ENCODE measurements at regions not wholly inside any gene's neighbourhood (a gene's known extent, or its start where the extent isn't known, plus 50 kb on each side); places are given as distances from the start of the nearest gene placed in this dataset.
"Not testable (repeated sequence)": the region's sequence is repeated elsewhere in the genome, so short reads cannot be mapped to it uniquely, and the experiment has no call there.

DNA sequence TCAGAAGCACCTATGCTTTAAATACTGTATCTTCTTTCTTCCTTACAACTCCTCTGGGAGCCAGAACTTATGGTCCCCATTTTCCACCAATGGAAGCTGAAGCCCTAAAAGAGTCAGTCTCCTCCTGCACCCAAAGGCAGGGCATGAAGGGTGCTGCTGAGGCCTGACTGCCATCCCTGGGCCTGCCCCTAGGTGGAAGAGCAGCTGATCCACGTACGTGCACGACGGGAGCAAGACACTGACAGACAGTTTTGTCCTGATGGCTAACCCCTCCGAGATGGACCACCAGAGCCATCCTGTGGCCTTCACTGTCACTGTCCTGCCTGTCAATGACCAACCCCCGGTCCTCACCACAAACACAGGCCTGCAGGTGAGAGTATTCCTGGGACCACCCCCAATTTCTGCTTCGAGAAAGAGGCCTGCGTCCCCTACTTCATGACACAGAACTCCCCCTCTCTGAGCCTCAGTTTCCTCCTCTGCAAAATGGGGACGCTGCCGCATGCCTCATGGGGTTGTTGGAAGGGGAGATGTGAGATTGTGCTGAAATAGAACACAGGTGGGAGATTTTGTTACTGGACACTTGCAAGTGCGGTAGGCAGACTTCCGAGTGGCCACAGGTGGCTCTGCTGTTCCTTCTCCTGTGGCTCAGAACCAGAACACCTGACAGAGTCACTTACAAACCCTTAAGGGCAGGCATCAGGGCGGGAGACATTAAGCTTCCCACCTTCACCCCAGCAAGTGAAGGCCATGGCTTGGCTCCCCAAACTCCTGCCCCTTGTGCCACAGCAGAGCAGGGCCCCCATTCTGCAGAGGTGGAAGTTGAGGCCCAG is 175.4 kb downstream of the TBC1D2B start:
- TF ChIP-seq GATA1 (IDR thresholded peaks at IDR 0.05; ENCODE audit: low read depth, low read length) (no peak), POLR2A (IDR thresholded peaks at IDR 0.05; ENCODE audit: low read length) (no peak)
- DNase-seq: no peak

- no peak for DNase-seq
- TF ChIP-seq GATA1 (IDR thresholded peaks at IDR 0.05; ENCODE audit: low read depth, low read length): no peak
- no peak for TF ChIP-seq POLR2A (IDR thresholded peaks at IDR 0.05; ENCODE audit: low read length)
These were observed 176.1 kb downstream of the TBC1D2B start for GRCh38 chr15:77901251-77901881.

DNA sequence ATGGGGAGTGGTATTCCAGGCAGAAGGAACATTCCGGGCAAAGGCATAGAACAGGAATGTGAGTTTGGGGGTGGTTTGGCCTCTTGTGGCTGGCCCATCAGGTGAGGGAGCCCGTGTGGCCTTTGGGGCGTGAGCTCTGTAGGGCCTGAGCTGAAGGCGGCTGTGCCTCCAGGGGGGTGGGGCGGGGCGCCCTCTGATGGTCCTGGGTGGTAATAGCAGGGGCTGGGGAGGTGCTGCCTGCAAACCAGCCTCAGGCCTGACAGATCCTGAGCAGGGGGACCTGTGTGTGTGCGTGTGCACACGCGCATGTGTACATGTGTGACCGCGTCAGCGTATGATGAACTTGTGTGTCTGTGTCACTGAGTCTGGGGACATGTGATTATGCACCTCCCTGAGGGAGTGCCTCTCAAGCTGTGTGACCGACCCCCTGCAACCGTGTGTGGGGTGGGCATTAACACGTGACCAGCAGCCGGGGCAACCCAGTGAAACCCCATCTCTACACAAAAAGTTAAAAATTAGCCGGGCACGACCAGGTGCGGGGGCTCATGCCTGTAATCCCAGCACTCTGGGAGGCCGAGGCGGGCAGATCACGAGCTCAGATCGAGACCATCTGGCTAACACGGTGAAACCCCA is 177.1 kb downstream of the TBC1D2B start:
- DNase-seq: not testable (repeated sequence)

- not testable (repeated sequence) for DNase-seq
These were observed 177.7 kb downstream of the TBC1D2B start for GRCh38 chr15:77899776-77900175.

- TF ChIP-seq POLR2A (IDR thresholded peaks at IDR 0.05; ENCODE audit: low read length) (no peak), GATA1 (IDR thresholded peaks at IDR 0.05; ENCODE audit: low read depth, low read length) (no peak)
- DNase-seq: no peak
These were observed 178.4 kb downstream of the TBC1D2B start for GRCh38 chr15:77898811-77899730.

DNA sequence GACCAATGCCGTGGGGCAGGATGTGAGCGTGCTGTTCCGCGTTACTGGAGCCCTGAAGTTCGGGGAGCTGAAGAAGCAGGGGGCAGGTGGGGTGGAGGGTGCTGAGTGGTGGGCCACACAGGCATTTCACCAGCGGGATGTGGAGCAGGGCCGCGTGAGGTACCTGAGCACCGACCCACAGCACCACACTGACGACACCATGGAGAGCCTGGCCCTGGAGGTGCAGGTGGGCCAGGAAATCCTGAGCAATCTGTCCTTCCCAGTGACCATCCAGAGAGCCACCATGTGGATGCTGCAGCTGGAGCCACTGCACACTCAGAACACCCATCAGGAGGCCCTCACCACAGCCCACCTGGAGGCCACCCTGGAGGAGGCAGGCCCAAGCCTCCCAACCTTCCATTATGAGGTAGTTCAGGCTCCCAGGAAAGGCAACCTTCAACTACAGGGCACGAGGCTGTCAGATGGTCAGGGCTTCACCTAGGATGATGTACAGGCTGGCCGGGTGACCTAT is 179.6 kb downstream of the TBC1D2B start:
- no peak for DNase-seq
- no peak for TF ChIP-seq GATA1 (IDR thresholded peaks at IDR 0.05; ENCODE audit: low read depth, low read length)
- no peak for TF ChIP-seq POLR2A (IDR thresholded peaks at IDR 0.05; ENCODE audit: low read length)

DNA sequence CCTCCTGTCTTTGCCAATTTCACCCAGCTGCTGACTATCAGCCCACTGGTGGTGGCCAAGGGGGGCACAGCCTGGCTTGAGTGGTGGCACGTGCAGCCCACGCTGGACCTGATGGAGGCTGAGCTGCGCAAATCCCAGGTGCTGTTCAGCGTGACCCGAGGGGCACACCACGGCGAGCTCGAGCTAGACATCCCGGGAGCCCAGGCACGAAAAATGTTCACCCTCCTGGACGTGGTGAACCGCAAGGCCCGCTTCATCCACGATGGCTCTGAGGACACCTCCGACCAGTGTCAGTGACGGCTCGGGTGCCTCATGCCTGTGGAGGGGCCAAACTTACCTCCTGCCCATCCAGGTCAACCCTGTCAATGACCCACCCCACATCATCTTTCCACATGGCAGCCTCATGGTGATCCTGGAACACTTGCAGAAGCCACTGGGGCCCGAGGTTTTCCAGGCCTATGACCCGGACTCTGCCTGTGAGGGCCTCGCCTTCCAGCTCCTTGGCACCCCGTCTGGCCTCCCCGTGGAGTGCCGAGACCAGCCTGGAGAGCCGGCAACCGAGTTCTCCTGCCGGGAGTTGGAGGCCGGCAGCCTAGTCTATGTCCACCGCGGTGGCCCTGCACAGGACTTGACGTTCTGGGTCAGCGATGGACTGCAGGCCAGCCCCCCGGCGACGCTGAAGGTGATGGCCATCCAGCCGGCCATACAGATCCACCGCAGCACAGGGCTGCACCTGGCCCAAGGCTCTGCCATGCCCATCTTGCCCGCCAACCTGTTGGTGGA is 180.2 kb downstream of the TBC1D2B start:
- DNase-seq: not testable (repeated sequence)

- DNase-seq: not testable (repeated sequence)
These were observed 181.1 kb downstream of the TBC1D2B start for GRCh38 chr15:77896147-77897112.

- no peak for DNase-seq
- no peak for TF ChIP-seq POLR2A (IDR thresholded peaks at IDR 0.05; ENCODE audit: low read length)
- TF ChIP-seq GATA1 (IDR thresholded peaks at IDR 0.05; ENCODE audit: low read depth, low read length): no peak
These were observed 181.8 kb downstream of the TBC1D2B start for GRCh38 chr15:77895742-77896141.

GRCh38 chr15:77895145-77895544 is 182.4 kb downstream of the TBC1D2B start:
- not testable (repeated sequence) for DNase-seq

DNA sequence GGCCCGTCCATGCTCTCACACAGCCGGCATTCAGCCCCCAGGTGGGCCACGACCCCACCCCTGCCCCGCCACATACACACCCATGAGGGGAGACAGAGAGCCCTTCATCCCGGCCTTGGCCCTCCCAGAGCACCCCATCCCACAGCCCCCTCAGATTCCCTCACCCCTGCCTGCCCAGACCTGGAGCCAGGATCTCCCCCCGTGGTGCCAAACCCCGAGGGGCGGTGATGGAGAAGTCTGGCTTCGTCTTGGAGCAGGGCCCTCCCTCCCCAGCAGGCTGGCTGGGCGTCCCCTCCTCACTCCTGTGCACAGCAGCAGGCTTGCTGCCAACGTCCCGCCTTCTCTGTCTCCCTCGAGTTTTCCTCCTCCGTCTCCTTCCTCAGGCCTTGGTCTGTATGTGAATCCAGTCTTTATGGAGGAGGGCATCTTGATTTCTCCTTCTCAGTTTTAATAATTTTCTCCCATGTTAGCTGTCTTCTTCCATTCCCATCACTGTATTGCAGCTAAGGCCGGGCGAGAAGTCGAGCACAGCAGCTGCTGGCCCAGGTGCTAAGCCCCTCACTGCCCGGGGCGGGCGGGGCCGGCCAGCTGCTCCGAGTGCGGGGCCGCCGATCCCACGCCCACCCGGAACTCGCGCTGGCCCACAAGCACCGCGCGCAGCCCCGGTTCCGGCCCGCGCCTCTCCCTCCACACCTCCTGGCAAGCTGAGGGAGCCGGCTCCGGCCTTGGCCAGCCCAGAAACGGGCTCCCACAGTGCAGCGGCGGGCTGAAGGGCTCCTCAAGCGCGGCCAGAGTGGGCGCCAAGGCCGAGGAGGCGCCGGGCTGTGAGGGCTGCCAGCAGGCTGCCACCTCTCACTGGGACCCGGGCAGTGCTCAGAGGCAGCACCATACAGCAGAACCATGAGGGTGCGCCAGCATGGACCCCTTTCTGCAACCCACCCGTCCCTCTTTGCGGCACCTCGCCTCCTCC is 183.6 kb downstream of the TBC1D2B start:
- not testable (repeated sequence) for DNase-seq

DNA sequence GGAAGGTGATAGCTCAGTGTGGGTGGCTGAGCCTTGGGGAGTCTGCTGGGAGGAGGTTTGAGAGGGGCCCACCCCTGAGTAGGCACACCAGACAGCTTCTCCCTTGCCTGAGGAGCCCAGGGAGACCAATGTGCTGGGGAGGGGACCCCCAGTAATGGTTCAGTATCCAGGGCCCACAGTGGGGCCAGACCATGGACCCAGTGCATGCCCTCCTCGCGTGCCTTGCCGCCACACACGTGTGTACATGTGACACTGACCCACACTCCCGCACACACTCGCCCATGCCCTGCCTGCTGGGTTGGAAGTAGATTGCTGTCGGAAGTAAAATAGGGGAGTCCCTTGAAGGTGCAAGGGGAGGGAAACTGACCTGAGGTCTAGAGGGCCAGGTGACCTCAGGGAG is 184.3 kb downstream of the TBC1D2B start:
- DNase-seq: not testable (repeated sequence)
